Esophagus squamous epithelium (tissue), 4 donors: ENCODE measurements at regions not wholly inside any gene's neighbourhood (a gene's known extent, or its start where the extent isn't known, plus 50 kb on each side); places are given as distances from the start of the nearest gene placed in this dataset.
"Not testable (repeated sequence)": the region's sequence is repeated elsewhere in the genome, so short reads cannot be mapped to it uniquely, and the experiment has no call there.

ENCODE experiments used
- CTCF ChIP-seq, 6 experiments: fragments of 450-650 bp in 4 of 6; fragments of 200-600 bp in 2 of 6; sonication (generic) in 2 of 6; IDR thresholded peaks; one replicate each; pipeline ENCODE4 v1.5.1; 2016 to 2019; ENCODE audit warnings: antibody characterized with exemption in 6 of 6, mild to moderate bottlenecking in 4 of 6, moderate library complexity in 4 of 6
- POLR2A ChIP-seq, 4 donors: fragments of 450-650 bp; IDR thresholded peaks; one replicate each; pipeline ENCODE4 v1.6.1; 2017; ENCODE audit warnings: antibody characterized with exemption in 4 of 4, mild to moderate bottlenecking in 4 of 4, moderate library complexity in 3 of 4

DNA sequence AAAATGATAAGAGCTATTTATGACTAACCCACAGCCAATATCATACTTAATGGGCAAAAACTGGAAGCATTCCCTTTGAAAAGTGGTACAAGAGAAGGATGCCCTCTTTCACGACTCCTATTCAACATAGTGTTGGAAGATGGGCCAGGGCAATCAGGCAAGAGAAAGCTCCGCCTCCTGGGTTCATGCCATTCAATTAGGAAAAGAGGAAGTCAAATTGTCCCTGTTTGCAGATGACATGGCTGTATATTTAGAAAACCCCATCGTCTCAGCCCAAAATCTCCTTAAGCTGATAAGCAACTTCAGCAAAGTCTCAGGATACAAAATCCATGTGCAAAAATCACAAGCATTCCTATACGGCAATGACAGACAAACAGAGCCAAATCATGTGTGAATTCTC lies 86.4 kb upstream of the TERB2 start:
- not testable (repeated sequence) for TF ChIP-seq CTCF, POLR2A (IDR thresholded peaks at IDR 0.05)
